ENCODE measurements at regions not wholly inside any gene's neighbourhood (a gene's known extent, or its start where the extent isn't known, plus 50 kb on each side); places are given as distances from the start of the nearest gene placed in this dataset.

DNA sequence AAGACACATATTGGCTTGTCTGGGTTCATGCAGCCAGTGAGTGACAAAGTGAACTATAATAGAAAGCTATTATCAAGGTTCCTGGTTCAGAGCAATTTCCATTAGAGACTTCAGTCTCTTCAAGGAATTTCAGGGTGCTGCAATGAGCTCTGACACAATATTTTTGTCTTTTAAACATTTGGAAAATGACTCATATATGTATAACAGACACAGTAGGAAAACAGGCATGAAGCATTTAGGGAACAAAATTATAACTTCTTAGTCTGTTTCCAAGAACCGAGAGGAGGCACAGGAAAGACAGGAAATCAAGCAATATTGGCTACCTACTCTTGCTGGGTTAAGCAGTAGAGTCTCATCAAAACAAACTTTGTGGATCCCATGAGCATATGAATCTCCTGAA, 170.4 kb downstream of the PTPRC start:
- intact Hi-C loops (cut with DNase I, micrococcal nuclease): no loop called here
- CTCF ChIA-PET: no interaction called here
- Mint-ChIP-seq H3K9me3 (ENCODE audit: low read depth) (peaks cover 13% of the 10 kb centered on the region), H3K4me1 (no peaks in the 10 kb centered on the region), H3K36me3 (ENCODE audit: low read depth) (peaks cover 4% of the 10 kb centered on the region), H3K27ac (no peak overlapping the region), H3K27me3 (no peaks in the 10 kb centered on the region), H3K4me3 (no peak overlapping the region)
- POLR2A ChIA-PET: no interaction called here
- no peak for DNase-seq
- no peak for ATAC-seq

DNA sequence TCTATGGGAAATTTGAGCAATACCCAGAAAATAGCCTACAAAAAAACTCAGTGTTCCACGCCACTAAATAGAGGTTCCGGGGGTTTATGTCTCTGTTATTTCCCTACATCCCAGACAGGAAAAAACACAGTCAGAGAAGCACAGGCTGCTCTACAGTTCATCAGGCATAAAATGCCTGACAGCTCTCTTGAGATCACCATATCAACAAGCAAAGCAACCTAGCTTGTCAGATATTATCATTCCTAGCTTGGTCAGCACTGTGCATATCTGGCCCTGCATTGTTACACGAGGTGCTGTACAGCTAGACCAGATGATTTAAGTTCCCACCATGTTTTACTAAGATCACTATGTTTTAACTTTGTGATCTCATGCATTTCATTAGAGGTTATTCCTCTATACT, 172.6 kb downstream of the PTPRC start:
- intact Hi-C loops (cut with DNase I, micrococcal nuclease): no loop called here
- Mint-ChIP-seq H3K36me3 (ENCODE audit: low read depth) (peaks cover 5% of the 10 kb centered on the region), H3K27me3 (no peaks in the 10 kb centered on the region), H3K4me3 (no peak overlapping the region), H3K9me3 (ENCODE audit: low read depth) (peaks cover 16% of the 10 kb centered on the region), H3K4me1 (no peaks in the 10 kb centered on the region), H3K27ac (no peak overlapping the region)
- ChIA-PET POLR2A (interaction anchor here (0.7 kb wide), 1 partner anchor 35 kb away, joined by 4 read pairs; no protein-coding TSS in a partner anchor), CTCF (no interaction called here)
- ATAC-seq: no peak
- no peak for DNase-seq

DNA sequence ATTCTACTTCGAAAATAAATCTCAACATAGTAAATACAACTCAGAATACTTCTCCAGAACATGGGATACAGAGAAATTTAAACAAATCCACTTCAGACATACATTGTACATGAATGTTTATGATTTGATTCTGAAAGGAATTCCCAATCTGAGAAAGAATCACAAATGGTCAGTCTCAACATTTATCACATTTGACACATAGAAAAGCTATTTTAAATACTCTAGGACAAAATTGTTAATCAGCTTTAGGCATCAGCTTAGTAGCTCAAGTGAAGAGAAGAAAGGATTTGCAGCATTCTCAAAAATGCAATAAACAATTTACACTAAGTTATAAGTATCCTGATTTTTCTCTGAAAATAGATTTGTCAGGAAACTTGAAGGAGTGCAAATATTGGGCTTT, 184.8 kb downstream of the PTPRC start:
- ATAC-seq (no peak), DNase-seq (no peak)
- H3K4me3 Mint-ChIP-seq: no peak overlapping the region
- POLR2A ChIA-PET: no interaction called here
- CTCF ChIA-PET: no interaction called here
- no peaks in the 10 kb centered on the region for H3K4me1 Mint-ChIP-seq
- no peaks in the 10 kb centered on the region for H3K9me3 Mint-ChIP-seq (ENCODE audit: low read depth)
- H3K27me3 Mint-ChIP-seq: no peaks in the 10 kb centered on the region
- H3K27ac Mint-ChIP-seq: no peak overlapping the region
- H3K36me3 Mint-ChIP-seq (ENCODE audit: low read depth): no peaks in the 10 kb centered on the region
- intact Hi-C loops (cut with DNase I, micrococcal nuclease): no loop called here

DNA sequence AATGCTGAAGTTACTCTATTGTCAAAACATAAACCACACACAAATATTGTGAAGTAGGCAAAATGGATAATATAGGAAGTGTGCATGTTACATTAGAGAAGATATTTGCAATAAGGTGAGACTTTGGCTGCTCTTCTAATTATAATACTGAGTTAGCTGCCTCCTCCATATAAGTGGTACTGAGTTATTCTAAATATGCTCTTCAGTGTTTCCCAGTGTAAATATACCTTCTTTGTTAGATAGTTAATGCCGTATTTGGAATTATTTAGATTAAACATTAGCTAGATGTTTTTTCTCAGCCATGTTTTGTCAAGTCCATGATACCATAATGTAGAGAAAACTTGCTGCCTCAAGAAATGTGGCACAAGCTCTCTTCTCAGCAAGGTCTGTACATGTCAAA, 186.4 kb downstream of the PTPRC start:
- no peak for DNase-seq
- intact Hi-C loops (cut with DNase I, micrococcal nuclease): no loop called here
- no peak for ATAC-seq
- H3K36me3 Mint-ChIP-seq (ENCODE audit: low read depth): no peaks in the 10 kb centered on the region
- H3K27ac Mint-ChIP-seq: no peak overlapping the region
- H3K4me1 Mint-ChIP-seq: peaks cover 4% of the 10 kb centered on the region
- no peak overlapping the region for H3K4me3 Mint-ChIP-seq
- H3K9me3 Mint-ChIP-seq (ENCODE audit: low read depth): no peaks in the 10 kb centered on the region
- POLR2A ChIA-PET: no interaction called here
- CTCF ChIA-PET: interaction anchor here (0.9 to 1.5 kb wide), 4 partner anchors 9 to 288 kb away, joined by 3 to 7 read pairs (median 4); no protein-coding TSS in a partner anchor
- H3K27me3 Mint-ChIP-seq: no peaks in the 10 kb centered on the region

DNA sequence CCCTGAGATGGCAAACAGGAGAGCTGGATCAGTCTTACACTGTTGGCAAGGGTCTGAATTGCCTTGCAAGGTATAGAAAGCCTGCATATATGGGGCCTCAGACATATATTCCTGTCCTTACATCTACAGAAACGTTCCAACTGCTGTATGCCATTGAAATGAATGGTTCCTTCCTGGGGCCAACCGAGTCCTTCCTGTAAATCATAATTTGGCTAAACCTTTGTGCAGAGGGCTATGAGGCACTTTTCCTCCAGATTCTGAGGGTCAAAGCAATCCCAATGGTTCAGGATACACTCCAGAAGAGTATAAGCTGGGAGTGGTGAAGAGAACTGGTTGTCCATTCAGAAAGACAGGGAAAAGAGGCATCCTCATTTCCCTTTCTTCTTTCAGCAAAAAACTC, 190.5 kb downstream of the PTPRC start:
- no peaks in the 10 kb centered on the region for H3K27me3 Mint-ChIP-seq
- DNase-seq (no peak), ATAC-seq (no peak)
- no peak overlapping the region for H3K4me3 Mint-ChIP-seq
- CTCF ChIA-PET: no interaction called here
- H3K4me1 Mint-ChIP-seq: peaks cover 10% of the 10 kb centered on the region
- intact Hi-C loops (cut with DNase I, micrococcal nuclease): no loop called here
- no peaks in the 10 kb centered on the region for H3K36me3 Mint-ChIP-seq (ENCODE audit: low read depth)
- H3K9me3 Mint-ChIP-seq (ENCODE audit: low read depth): no peaks in the 10 kb centered on the region
- no peak overlapping the region for H3K27ac Mint-ChIP-seq
- POLR2A ChIA-PET: no interaction called here

DNA sequence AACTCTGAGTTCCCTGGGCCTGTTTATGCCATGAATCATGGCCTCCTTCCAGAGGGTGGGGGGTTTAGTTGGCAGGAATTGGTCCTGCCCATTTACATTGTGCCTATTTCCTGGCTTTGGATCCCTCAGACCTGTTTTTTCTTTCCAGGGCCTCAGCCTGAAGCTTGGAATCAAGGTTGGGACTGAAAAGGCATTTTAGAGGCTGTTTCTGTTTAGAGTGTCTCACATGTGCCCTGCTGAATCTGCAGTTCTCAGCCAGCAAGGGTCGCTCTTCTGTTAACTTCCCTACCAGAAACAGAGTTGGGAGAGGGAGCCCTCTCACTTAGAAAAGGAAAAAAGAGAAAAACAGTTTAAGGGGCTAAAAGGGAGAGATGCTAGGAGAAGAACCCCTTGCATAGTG, 191.1 kb downstream of the PTPRC start:
- Mint-ChIP-seq H3K27me3 (no peaks in the 10 kb centered on the region), H3K9me3 (ENCODE audit: low read depth) (no peaks in the 10 kb centered on the region), H3K27ac (no peak overlapping the region), H3K4me3 (no peak overlapping the region), H3K36me3 (ENCODE audit: low read depth) (no peaks in the 10 kb centered on the region), H3K4me1 (peaks cover 10% of the 10 kb centered on the region)
- ChIA-PET CTCF (no interaction called here), POLR2A (no interaction called here)
- peak; percentile 9 for DNase-seq
- intact Hi-C loops (cut with DNase I, micrococcal nuclease): no loop called here
- ATAC-seq: no peak

DNA sequence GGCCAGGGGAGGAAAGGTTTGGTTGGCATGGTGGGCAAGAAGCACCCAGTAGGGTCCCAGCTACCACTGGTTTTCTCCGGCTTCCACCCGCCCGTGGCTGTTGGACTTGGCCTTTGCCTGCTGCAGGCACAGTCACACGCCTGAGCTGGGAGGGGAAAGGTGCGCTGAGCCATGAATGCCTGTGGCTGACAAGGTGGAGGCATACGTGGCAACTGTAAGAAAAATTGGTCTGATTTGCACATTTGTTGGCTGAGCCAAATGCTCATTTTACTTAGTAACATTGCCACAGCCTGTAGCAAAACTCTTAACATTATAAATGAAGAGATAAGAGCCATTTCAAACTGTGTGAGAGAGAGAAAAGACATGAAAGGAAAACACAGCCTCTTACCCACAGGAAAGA, 191.6 kb downstream of the PTPRC start:
- DNase-seq: peak; percentile 9
- ChIA-PET CTCF (no interaction called here), POLR2A (no interaction called here)
- ATAC-seq: no peak
- no peak overlapping the region for H3K4me3 Mint-ChIP-seq
- H3K9me3 Mint-ChIP-seq (ENCODE audit: low read depth): no peaks in the 10 kb centered on the region
- no peaks in the 10 kb centered on the region for H3K36me3 Mint-ChIP-seq (ENCODE audit: low read depth)
- intact Hi-C loops (cut with DNase I, micrococcal nuclease): no loop called here
- H3K4me1 Mint-ChIP-seq: peaks cover 10% of the 10 kb centered on the region
- H3K27me3 Mint-ChIP-seq: no peaks in the 10 kb centered on the region
- no peak overlapping the region for H3K27ac Mint-ChIP-seq

DNA sequence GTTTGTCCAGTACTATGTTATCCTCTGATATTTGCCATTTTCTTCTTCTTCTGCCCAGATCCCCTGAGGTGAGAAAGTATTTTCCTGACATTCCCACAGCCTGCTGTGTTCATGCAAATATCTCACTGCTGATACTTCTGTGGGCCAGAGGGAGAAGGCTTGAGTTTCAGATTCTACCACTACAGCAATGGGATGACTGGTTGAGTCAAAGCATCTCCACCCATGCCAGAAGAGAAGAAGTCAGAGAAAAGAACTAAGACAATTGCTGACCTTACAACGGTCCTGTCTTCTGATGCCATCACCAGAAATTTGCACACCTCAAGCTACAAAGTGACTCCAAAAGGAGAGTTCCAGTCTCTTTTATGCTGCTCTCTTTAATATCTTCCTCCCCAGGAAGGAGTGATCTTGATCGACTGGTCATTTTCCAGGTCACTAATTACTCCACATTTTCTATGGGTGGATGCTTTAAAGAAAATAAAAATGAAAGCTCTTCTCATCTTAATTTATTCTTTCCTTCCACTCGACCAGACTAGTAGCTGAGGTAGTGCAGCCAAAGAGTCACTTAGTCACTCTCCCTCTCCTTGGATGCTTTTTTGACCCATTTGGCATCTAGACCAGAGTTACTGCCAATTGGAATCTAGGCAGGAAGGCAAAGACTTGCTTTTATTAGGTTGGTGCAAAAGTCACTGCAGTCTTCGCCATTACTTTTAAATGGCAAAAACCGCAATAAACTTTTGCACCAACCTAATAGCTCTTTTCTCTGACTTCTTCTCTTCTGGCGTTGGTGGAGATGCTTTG, 195.1 kb downstream of the PTPRC start:
- no peak for DNase-seq
- no peaks in the 10 kb centered on the region for H3K36me3 Mint-ChIP-seq (ENCODE audit: low read depth)
- H3K4me1 Mint-ChIP-seq: peaks cover 10% of the 10 kb centered on the region
- no peak for ATAC-seq
- H3K4me3 Mint-ChIP-seq: no peak overlapping the region
- intact Hi-C loops (cut with DNase I, micrococcal nuclease): no loop called here
- H3K27me3 Mint-ChIP-seq: no peaks in the 10 kb centered on the region
- CTCF ChIA-PET: interaction anchor here (1.0 kb wide), 1 partner anchor 280 kb away, joined by 3 read pairs; no protein-coding TSS in a partner anchor
- no peak overlapping the region for H3K27ac Mint-ChIP-seq
- POLR2A ChIA-PET: no interaction called here
- H3K9me3 Mint-ChIP-seq (ENCODE audit: low read depth): no peaks in the 10 kb centered on the region

DNA sequence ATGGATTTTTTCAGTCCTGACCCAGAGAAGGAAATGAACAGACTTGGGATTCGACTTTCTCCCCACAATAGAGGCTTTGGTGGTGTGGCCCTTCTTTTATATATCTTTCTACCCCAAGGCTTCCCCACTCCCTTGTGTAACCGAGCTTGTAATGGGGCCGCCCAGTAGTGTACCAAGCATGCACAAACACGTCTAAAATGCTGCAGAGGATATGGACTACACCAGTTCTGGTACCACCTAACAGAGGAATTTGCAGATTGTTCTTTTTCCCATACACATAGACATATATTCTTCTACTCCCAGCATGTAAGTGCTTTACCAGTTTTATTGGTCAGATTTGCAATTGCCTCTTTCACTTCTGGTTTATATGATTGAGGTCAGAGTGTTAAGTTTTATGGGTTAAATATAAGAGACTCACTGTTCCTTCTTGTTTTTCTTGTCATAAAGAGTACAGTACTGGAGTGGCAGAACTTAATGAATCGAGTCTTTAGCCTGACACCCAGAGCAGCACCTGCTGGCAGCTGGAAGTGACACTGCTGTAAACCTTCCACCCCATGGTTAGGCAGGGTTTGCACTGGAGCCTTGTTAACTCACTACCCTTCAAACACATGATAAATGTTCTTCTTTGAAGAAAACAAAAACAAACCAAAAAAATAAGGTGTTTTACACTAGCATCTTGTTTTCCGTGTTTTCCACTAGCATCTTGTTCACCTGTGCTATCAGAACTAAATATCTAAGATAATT, 198.6 kb downstream of the PTPRC start:
- H3K4me3 Mint-ChIP-seq: no peak overlapping the region

DNA sequence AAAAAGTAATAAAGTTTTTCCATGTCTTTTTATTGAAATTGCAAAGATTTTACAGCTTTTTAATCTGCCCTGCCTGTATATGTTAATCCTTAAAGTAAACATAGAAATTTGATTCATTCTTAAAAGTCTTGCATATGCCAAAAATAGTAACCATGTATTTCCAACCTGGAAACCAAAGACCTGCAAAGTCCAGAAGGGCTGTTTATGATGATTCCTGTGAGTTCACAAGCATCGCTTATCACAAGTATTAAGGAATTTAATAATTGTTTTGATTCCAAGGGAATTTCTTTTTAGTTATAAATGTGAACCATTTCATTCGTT, 199.1 kb downstream of the PTPRC start:
- ChIA-PET CTCF (no interaction called here), POLR2A (no interaction called here)

More for the DNA sequence above, 198.6 kb downstream of the PTPRC start:
- intact Hi-C loops (cut with DNase I, micrococcal nuclease): no loop called here
- no peak overlapping the region for H3K27ac Mint-ChIP-seq
- no peak for ATAC-seq
- no peaks in the 10 kb centered on the region for H3K27me3 Mint-ChIP-seq
- no peaks in the 10 kb centered on the region for H3K4me1 Mint-ChIP-seq
- no peak for DNase-seq
- no peaks in the 10 kb centered on the region for H3K36me3 Mint-ChIP-seq (ENCODE audit: low read depth)
- no peaks in the 10 kb centered on the region for H3K9me3 Mint-ChIP-seq (ENCODE audit: low read depth)
- ChIA-PET CTCF (interaction anchor here (1.6 kb wide), 1 partner anchor 12 kb away, joined by 4 read pairs; no protein-coding TSS in a partner anchor), POLR2A (no interaction called here)

DNA sequence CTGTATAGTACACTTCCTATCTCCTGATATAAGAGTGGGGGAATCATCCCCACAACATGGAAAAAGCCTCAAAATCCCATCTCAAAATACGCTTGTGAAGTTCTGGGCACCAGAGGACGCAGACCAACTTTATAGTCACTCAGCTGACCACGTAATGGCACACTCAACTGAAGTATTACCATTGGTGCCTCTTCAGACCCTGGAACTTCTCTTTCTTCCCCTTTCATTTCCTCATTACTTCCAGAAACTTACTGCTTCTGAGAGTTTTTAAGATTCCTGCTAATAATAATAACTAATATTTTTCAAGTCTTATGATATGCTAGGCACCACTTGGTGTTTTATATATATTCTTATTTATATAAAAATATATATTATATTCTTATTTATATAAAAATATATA, 202.6 kb downstream of the PTPRC start:
- ATAC-seq (no peak), DNase-seq (no peak)
- intact Hi-C loops (cut with DNase I, micrococcal nuclease): no loop called here
- CTCF ChIA-PET: interaction anchor here (0.5 kb wide), 1 partner anchor 758 kb away, joined by 3 read pairs; no protein-coding TSS in a partner anchor
- H3K36me3 Mint-ChIP-seq (ENCODE audit: low read depth): peaks cover 7% of the 10 kb centered on the region
- POLR2A ChIA-PET: no interaction called here
- H3K4me1 Mint-ChIP-seq: no peaks in the 10 kb centered on the region
- H3K27ac Mint-ChIP-seq: no peak overlapping the region
- H3K27me3 Mint-ChIP-seq: no peaks in the 10 kb centered on the region
- H3K4me3 Mint-ChIP-seq: no peak overlapping the region
- no peaks in the 10 kb centered on the region for H3K9me3 Mint-ChIP-seq (ENCODE audit: low read depth)

More for the DNA sequence above, 199.1 kb downstream of the PTPRC start:
- Mint-ChIP-seq H3K4me3 (no peak overlapping the region), H3K27ac (no peak overlapping the region), H3K4me1 (no peaks in the 10 kb centered on the region), H3K36me3 (ENCODE audit: low read depth) (no peaks in the 10 kb centered on the region), H3K27me3 (no peaks in the 10 kb centered on the region), H3K9me3 (ENCODE audit: low read depth) (no peaks in the 10 kb centered on the region)
- ATAC-seq: no peak
- no peak for DNase-seq
- intact Hi-C loops (cut with DNase I, micrococcal nuclease): no loop called here

DNA sequence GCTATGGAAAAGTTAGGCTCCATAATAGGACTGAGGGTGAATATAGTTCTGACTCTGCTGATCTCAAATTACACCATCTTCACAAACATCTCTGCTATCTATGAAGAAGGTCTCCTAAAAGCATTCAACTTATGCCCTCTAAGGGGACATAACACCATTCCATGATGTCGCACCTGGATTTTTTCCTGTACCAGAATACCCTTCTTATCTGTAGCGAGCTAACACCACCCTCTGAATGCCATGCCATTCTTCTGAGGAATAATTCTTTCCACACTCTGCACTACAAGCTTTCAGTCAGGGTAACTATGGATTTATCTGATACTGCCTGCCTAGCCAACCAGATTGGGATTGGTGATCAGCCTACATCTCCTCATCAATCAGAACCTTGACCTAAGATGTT, 203.8 kb downstream of the PTPRC start:
- no peaks in the 10 kb centered on the region for H3K27me3 Mint-ChIP-seq
- H3K27ac Mint-ChIP-seq: no peak overlapping the region
- H3K4me3 Mint-ChIP-seq: no peak overlapping the region
- POLR2A ChIA-PET: no interaction called here
- no peaks in the 10 kb centered on the region for H3K9me3 Mint-ChIP-seq (ENCODE audit: low read depth)
- DNase-seq (no peak), ATAC-seq (no peak)
- intact Hi-C loops (cut with DNase I, micrococcal nuclease): no loop called here
- CTCF ChIA-PET: interaction anchor here (1.1 kb wide), 2 partner anchors 30 to 62 kb away, joined by 3 to 4 read pairs; no protein-coding TSS in a partner anchor
- no peaks in the 10 kb centered on the region for H3K4me1 Mint-ChIP-seq
- H3K36me3 Mint-ChIP-seq (ENCODE audit: low read depth): peaks cover 10% of the 10 kb centered on the region
